ENCODE measurements at regions not wholly inside any gene's neighbourhood (a gene's known extent, or its start where the extent isn't known, plus 50 kb on each side); places are given as distances from the start of the nearest gene placed in this dataset.

DNA sequence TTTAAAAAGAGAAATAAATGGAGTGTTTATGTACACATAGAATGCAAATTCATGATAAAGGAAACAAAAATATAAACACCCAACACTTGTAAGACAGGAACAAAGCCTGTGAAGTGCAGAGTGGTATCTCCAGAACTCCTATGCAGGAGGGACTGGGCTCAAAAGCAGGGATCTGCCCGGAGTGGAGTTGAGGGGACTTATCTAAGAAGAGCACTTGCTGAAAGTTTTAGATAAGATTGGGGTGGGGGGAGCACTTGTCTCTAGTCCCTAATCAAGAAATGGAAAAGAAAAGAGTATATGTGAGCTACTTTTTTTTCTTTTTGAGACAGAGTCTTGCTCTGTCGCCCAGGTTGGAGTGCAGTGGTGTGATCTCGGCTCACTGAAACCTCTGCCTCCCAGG is 840.4 kb downstream of the MAT2B start:
- intact Hi-C loops (cut with DNase I) = no loop called here
- DNase-seq (ENCODE audit: low spot score) = no peak

DNA sequence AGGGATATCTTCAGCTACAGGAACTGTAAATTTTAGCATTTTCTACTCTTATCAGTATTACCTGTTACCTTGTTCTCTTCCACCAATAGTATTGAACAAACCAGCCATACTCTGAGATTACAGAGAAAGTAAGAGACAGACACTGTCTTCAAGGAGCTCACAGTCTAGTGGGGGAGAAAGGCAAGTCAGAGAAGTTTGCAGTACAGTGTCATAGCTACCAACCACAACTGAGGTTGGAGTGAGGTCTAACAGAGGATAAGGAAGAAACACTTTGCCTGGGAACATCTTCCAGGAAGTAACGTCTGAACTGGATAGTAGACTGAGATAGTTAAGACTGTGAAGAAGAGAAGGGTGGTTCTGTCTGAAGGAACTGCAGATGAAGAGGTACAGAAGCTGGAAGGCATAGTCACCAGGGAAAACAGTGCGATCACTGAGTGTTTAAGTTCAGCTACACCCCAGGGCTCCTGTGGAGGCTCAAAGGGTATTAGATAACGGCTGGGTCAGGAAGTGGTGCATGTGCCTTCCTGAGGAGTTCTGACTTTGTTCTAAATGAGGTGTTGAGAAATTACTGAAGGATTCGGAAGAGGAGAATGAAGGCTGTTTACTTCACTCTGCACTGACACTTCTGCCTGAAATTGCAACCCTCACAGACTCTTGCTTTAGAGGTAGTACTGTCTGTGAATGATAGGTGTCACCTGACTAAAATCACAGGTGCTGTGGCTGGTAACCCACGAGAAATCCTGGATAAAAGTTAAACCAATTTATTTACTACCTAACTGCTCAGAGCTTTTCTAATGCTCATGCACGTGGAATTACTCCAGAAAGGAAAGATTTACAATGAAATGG is 841.6 kb downstream of the MAT2B start:
- no peak for DNase-seq (ENCODE audit: low spot score)
- intact Hi-C loops (cut with DNase I) = no loop called here

DNA sequence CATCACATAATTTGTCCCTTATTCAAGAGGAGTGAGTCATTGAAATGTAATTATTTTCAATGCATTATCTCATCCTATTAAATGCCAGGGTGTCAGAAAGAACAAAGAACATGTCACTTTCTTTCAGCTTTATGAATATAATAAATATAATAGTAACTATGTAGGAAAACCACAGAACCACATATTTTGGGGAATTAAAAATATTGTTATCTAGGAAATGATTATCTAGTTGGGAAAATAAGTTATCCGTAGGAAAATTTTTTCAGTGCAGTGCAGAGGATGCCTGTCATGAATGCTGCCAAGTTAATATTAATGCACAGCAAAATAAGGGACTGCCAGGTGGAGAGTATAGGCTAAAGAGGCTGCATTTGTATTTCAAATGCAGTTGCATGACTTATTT is 844.8 kb downstream of the MAT2B start:
- intact Hi-C loops (cut with DNase I) = no loop called here
- no peak for DNase-seq (ENCODE audit: low spot score)

GRCh38 chr5:164351245-164351834 is 845.9 kb downstream of the MAT2B start:
- intact Hi-C loops (cut with DNase I) = no loop called here
- DNase-seq (ENCODE audit: low spot score) = no peak

- no peak for DNase-seq (ENCODE audit: low spot score)
- intact Hi-C loops (cut with DNase I) = no loop called here
These were observed 847.3 kb downstream of the MAT2B start for GRCh38 chr5:164352695-164353094.

DNA sequence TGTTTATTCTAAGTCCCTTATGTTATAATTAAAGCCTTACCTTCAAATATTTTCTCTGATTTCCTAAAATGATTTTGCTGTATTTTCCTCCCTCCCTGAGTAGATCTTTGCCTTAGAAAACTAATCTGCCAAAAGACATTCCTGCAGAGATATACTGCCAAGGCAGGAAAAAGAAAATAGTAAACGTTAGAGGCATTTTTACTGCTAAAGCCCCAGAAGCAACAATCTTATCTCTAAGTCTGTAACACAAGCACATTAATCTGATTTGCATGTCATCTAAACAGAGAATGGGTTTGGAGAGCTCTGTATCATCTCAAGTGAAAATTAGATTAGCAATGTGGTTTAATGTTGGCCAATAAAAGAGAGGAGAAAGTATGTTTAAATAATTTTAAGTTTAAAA is 847.7 kb downstream of the MAT2B start:
- intact Hi-C loops (cut with DNase I) = no loop called here
- no peak for DNase-seq (ENCODE audit: low spot score)

DNA sequence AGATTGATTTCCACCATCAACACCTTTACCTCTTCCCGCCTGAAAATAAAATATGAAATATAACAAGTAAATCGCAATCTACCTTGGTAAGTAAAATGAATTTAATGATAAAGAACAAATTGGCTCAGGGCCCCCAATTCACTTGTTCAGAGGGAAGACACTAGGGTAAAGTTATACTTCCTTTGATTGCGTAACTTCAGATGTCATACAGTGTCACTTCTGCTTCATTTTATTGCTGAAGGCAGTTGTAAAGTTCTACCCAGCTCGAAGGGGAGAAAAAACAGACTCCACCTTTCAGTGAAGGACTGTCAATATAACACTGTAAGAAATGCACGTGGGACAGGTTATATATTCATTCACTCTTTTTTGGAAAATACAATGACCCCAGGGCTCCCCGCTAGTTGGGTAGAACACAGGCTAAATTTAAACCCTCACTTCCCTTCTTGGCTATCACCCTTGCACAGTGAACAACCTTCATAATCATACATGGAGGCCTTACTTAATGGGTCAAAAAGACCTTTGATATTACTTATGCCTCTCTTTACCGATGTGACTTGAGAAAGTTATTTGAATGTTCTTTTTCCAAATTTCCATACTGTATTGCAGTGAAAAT is 848.8 kb downstream of the MAT2B start:
- DNase-seq (ENCODE audit: low spot score) = no peak
- intact Hi-C loops (cut with DNase I) = no loop called here

- intact Hi-C loops (cut with DNase I) = no loop called here
- DNase-seq (ENCODE audit: low spot score) = no peak
These were observed 849.9 kb downstream of the MAT2B start for GRCh38 chr5:164355267-164355830.

GRCh38 chr5:164356790-164357189 is 851.4 kb downstream of the MAT2B start:
- no peak for DNase-seq (ENCODE audit: low spot score)
- intact Hi-C loops (cut with DNase I) = no loop called here

GRCh38 chr5:164357395-164358033 is 852.1 kb downstream of the MAT2B start:
- intact Hi-C loops (cut with DNase I) = no loop called here
- no peak for DNase-seq (ENCODE audit: low spot score)

- DNase-seq (ENCODE audit: low spot score) = no peak
- intact Hi-C loops (cut with DNase I) = no loop called here
These were observed 853.3 kb downstream of the MAT2B start for GRCh38 chr5:164358531-164359259.

DNA sequence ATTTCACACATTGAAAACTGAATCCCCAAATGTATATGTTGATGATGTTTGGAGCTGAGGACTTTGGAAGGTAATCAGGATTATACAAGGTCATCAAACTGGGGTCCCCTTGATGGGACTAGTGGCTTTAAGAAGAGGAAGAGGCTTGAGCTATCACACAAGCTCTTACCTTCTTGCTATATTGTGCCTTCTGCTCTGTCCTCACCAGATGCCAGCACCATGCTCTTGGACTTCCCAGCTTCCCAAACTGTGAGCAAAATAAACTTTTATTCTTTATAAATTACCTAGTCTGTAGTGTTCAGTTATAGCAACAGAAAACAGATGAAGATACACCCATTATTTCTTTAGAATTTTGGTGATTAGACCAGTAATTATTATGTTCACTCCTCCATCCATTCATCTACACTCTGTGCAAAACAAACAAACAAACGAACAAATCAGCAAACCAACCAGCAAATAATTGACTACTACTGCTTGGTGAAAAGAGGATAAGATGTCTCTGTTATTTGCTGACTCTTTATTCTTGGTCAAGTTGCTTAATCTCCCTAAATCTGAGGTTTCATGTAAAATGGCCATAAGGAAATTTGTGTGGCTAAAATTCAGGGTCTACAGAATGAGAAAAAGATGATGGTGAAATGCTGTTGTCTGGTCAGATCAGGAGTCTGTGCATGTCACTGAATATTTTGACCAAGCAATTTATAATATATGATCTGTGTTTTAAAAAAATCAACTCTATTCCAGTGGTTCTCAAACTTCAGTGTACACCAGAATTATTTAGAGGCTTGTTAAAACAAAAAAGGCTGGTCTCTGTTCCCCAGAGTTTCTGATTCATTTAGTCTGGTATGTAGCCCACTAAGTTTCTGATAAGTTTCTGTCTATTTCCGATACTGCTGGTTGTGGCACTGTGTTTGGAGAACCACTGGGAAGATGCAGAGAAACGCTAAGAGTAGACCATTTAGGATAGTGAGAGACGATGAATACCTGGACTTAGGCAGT is 854.1 kb downstream of the MAT2B start:
- intact Hi-C loops (cut with DNase I) = no loop called here
- no peak for DNase-seq (ENCODE audit: low spot score)

GRCh38 chr5:164360589-164360988 is 855.2 kb downstream of the MAT2B start:
- no peak for DNase-seq (ENCODE audit: low spot score)
- intact Hi-C loops (cut with DNase I) = no loop called here

- DNase-seq (ENCODE audit: low spot score) = no peak
- intact Hi-C loops (cut with DNase I) = no loop called here
These were observed 856.6 kb downstream of the MAT2B start for GRCh38 chr5:164361986-164362385.

DNA sequence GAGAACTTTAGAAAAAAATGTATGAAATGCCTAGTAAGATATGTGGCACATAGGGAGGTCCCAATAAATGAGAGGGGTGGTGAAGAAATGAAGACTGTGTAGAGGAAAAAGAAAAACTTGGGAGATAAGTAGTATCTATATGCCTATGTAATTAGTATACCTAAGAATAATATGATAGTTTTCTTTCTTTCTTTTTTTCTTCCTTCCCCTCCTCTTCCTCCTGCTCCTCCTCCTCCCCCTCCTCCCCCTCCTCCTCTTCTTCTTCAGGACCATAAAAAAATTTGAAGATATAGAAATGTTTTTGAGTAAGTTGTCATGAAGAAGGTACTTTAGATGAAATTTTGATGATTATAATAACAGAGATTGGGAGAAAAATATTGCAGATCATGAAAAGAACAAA is 857.4 kb downstream of the MAT2B start:
- DNase-seq (ENCODE audit: low spot score) = no peak
- intact Hi-C loops (cut with DNase I) = no loop called here

DNA sequence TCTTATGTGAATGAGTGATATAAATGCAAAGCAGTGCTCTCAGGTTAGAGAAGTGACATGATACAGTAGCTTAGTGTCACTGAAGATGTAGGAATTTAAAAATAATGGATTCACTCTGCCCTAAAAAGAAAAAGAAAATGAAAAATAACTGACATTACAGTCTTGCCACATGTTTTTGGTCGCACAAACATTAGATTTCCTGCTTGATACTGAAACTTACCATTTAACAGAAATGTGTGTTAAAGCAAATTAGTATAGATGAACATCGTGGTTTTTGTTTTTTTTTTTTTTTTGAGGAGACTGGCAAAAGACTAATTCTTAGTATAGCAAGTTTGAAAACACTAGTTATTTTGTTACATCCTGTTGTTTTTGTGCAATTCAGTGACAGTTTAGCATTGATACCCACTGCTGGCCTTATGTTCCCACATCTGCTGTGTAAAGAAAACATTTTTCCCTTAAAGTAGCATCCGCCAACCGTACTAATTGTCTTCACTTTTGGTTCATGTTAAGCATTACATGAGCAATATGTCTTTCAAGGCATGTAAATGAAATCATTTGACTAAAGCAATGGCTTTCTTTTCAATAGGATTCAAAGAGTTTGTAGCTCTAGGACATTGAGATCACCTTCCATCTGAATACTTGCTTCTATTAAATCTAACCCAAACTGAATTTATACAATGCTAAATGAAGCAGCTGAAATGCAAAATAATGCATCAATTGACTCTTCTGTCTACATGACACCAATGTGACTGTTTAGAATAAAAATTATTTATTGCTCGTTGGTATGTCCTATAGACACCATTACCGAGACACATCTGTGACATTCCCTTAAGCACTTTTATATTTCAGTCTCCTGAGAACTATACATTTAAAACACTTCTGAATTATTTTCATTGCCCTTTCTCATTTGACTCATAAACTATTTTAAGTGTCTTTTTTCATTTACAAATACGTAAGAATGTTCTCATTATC is 859.1 kb downstream of the MAT2B start:
- no peak for DNase-seq (ENCODE audit: low spot score)
- intact Hi-C loops (cut with DNase I) = no loop called here

DNA sequence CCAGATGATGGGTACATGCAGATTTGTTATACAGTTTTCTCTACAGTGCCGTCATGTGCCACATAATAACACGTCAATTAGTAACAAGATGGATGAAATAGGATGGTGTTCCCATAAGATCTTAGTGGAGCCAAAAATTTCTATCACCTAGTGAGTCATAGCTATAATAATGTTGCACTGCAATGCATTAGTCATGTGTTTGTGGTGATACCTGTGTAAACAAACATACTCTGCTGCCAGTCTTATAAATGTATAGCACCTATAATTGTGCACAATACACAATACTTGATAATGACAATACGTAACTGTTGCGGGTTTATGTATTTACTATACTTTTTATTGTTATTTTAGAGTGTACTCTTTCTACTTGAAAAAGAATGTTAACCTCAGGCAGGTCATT is 865.4 kb downstream of the MAT2B start:
- DNase-seq (ENCODE audit: low spot score) = no peak
- intact Hi-C loops (cut with DNase I) = no loop called here

Measured in cardiac septum (tissue), 1 donor.